Stimulated activated CD4-positive, alpha-beta T cell treated with anti-CD3 and anti-CD28 coated beads, Interleukin-1b, Interleukin-23, amount 100 ng/mL, for 1 hour (primary cell): ENCODE measurements at regions not wholly inside any gene's neighbourhood (a gene's known extent, or its start where the extent isn't known, plus 50 kb on each side); places are given as distances from the start of the nearest gene placed in this dataset.

Experiments
- DNase-seq, 2 donors: peaks; one replicate each; pipeline ENCODE4 v3.0.0-alpha.2; 2020; ENCODE audit warnings: low read depth in 2 of 2

DNA sequence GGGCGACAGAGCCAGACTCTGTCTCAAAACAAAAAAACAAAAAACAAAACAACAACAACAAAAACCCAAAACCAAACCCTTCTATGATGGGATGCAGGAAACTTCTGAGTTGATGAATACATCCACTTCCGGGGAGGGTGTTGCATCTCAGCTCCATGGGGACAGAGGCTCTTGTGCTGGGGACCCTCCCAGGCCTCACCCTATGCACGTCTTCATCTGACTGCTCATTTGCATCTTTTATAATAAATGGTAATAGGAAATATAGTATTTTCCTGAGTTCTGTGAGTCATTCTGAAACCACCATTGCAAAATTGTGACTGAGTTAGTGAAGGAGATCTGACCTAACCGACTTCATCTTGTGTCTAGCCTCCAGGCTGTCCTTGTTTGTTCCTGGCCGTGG, 109.5 kb upstream of the SLC28A3 start:
- DNase-seq, result no peak

DNA sequence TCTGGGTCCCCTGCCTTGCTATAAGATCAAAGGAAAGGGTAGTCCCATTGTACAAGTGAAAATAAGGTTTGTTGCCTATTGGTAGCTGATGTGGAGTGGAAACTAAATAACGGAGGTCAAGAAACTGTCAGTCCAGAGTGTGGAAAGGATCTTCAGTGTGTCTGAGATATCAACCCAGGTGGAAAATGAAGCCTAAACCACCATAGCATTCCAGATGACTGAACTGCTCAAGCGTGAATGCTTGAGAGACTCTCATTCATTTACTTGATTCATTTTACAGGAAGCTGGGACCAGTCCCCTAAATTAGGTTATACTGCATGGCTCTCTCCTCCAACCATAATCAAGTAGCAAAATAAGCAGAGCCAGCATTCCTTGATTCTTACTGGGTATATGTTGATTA, 116.0 kb upstream of the SLC28A3 start:
- no peak for DNase-seq

- DNase-seq, result no peak
These were observed 120.1 kb upstream of the SLC28A3 start for GRCh38 chr9:84460695-84461094.

DNA sequence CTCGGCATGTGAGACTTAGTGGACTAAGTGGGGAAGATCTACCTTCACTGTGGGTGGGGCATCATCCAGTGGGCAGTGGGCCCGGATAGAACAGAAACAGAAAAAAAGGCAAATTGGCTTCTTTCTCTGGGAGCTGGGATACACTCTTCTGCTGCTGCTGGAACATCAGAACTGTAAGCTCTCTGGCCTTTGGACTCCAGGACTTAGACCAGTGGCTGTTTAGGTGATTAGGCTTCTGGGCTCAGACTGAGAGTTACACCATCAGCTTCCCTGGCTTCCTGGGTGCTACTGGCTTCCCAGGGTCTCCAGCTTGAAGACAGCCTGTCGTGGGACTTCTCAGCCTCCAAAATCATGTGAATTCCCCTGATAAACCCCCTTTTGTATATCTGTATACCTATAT, 122.7 kb upstream of the SLC28A3 start:
- no peak for DNase-seq

DNA sequence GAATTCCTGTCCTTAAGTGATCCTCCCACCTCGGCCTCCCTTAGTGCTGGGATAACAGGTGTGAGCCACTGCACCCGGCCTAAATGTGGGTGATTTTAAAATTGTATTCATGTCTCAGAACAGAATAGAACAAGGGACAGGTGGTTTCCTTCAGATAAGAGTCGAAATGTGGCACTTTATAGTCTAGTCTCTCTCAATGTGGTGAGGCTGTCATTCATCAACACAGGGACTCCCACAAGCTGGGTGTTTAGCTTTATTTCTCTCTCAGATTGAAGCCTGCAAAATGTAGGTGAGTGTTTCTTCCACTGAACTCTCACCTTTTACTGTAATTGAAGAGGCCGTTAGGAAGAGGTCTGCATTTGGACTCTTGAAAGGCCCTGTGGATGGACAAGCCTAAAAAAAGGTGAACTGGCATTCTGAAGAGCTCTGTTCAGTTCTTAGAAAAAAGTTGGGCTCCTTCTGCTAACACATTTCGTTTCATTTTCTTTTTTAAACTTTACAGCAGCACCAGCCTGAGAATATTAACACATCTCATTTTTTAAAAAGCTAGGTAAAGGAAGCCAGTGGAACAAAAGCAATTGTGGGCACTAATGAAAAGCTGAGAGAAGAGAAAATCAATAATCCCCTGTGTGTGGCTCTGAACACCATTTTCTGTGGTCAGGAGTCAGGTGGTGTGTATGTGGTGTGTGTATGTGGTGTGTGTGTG, 126.2 kb upstream of the SLC28A3 start:
- DNase-seq, result no peak

DNA sequence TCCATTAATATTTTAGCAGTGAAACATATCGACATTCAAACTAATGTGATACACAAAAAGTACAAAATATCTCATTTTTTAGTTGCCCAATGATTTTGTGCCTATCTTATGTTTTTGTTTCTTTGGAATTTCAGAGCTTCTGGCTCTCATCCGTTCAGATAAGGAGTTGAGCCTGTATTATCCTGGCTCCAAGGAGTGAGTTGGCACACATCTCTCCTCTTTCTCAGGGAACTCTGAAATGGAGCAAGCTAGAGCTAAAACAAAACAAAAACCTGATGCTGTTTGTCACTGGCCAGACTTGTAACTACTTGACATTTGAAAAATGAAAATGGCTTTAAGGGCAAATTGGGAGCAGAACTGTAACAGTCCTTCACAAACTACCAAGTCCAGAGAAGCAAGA, 131.3 kb upstream of the SLC28A3 start:
- DNase-seq, result no peak

DNA sequence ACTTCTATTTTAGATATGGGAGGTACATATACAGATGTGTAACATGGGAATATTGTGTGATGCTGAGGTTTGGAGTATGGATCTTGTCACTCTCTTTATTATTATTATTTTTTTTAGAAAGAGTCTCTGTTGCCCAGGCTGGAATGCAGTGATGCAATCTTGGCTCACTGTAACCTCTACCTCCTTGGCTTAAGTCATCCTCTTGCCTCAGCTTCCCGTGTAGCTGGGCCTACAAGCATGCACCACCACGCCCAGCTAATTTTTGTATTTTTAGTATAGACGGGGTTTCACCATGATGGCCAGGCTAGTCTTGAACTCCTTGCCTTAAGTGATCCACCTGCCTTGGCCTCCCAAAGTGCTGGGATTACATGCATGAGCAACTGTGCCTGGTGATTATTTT, 138.4 kb upstream of the SLC28A3 start:
- DNase-seq, result no peak

GRCh38 chr9:84480071-84480470, 139.5 kb upstream of the SLC28A3 start:
- DNase-seq, result no peak

- DNase-seq, result no peak
These were observed 140.7 kb upstream of the SLC28A3 start for GRCh38 chr9:84481231-84481630.

- DNase-seq, result no peak
These were observed 141.2 kb upstream of the SLC28A3 start for GRCh38 chr9:84481636-84482218.

- no peak for DNase-seq
These were observed 142.0 kb upstream of the SLC28A3 start for GRCh38 chr9:84482607-84483006.

GRCh38 chr9:84484172-84484571, 143.6 kb upstream of the SLC28A3 start:
- no peak for DNase-seq

GRCh38 chr9:84485539-84485938, 145.0 kb upstream of the SLC28A3 start:
- DNase-seq, result no peak

DNA sequence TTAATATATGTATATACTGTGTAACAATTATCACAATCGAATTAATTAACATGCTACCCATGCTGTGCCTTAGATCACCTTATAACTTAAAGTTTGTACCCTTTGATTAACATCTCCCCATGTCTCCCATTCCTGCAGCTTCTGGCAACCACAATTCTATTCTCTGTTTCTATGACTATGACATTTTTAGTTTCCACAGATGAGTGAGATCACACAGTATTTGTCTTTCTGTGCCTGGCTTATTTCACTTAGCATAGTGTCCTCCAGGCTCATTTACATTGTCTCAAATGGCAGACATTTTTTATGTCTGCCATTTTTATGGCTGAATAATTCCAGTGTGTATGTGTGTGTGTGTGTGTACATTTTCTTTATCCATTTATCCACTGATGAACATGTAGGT, 146.1 kb upstream of the SLC28A3 start:
- DNase-seq, result no peak

GRCh38 chr9:84490206-84490841, 149.8 kb upstream of the SLC28A3 start:
- DNase-seq, result no peak

- DNase-seq, result no peak
These were observed 150.3 kb upstream of the SLC28A3 start for GRCh38 chr9:84490842-84491325.

DNA sequence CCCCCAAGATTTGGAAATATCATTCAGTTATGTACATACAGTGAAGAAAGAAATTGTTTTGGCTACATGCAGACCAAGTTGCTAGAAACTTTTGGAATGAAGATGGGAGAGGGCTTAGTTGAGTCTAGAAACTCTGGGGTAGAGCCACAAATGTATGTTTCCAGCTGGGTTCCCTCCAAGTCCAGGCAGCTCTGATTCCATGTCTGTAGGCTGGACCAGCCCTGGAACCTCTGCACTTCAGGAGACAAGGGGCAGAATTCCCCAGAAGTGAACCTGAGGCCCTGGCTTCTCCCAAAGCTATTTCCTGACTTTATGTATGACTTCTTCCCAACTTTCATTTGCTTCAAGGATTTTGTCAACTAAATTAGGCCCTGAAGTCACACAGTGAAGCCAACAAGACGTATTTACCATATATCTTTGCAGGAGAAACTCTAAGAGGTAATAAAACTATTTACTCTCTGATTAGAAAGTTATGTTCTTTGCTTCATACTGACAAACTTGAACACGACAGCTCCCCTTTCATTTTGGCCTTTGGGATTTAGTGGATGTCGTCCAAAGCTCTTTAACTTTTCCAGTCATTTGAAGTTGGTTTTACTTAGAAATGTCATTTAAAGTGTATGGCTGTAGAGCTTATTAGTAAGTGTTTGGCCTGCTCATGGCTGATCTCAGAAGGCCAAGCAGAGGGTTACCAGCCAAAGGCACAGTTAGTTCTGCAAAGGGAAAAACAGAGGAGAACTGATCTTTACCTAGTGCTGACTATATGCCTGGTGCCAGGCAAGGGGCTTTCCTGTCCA, 152.0 kb upstream of the SLC28A3 start:
- DNase-seq, result no peak

GRCh38 chr9:84493284-84493947, 152.9 kb upstream of the SLC28A3 start:
- DNase-seq, result no peak

GRCh38 chr9:84499969-84500582, 159.5 kb upstream of the SLC28A3 start:
- no peak for DNase-seq

- DNase-seq, result no peak
These were observed 160.3 kb upstream of the SLC28A3 start for GRCh38 chr9:84500826-84501225.

GRCh38 chr9:84501587-84501986, 161.0 kb upstream of the SLC28A3 start:
- no peak for DNase-seq
